CD4-positive, alpha-beta T cell treated with Interleukin-21 for 1 hour (primary cell): ENCODE measurements at regions not wholly inside any gene's neighbourhood (a gene's known extent, or its start where the extent isn't known, plus 50 kb on each side); places are given as distances from the start of the nearest gene placed in this dataset.

ENCODE experiments used
- DNase-seq: peaks from one replicate; pipeline ENCODE4 v3.0.0-alpha.2; 2020

DNA sequence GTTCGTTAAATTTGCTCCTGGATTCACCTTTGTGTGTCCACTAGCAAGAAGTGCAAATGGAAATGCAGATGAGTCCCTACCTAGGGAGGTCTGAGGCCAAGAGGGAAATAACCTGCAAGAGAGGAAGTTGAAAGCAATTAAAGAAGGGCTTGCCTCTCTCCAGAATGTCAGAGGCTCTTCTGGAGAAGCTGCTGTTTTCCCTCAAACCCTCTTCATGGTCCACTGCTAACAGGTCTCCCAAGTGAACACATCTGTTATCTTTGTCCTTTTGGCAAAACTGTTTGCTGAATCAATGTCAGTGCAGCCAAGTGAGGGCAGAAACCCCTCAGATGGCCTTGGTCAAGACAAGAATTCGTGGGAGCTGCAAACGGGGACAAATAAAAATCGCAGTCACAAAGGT, 177.3 kb upstream of the PLXNA2 start:
- no peak for DNase-seq

DNA sequence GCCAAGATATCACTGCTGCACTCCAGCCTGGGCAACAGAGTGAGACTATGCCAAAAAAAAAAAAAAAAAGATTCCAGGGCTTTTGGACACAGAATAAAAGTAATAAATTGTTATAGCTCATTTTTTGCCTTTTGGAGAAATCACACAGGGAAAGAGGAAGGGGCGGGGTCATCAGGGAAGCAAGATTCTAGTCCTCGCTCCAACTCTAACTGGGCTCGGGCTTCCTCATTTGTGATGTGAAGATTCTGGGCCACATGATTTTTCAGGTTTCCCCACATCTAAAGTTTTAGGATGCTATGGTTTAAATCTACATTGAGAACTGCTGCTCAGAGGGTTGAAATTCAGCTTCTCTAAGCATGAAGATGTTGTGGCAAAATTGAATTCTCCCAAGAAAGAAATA, 179.3 kb upstream of the PLXNA2 start:
- DNase-seq, result no peak

DNA sequence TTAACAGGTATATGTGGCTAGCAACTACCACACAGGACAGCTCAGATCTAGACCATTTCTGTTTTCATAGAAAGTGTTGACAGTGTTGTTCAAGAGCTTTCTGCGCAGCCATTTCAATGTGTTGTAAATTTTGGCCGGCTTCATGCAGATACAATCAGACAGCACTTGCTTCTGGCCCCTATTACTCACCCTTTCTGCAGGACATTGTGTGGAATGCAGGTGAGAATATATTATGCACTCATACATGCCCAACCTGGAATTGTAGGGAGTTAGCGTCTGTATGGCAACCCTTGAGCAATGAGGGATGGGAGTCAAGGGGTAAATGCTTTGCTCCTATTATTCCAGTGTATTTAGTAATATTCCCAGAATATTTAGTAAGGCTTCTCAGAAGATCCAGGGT, 180.9 kb upstream of the PLXNA2 start:
- no peak for DNase-seq

DNA sequence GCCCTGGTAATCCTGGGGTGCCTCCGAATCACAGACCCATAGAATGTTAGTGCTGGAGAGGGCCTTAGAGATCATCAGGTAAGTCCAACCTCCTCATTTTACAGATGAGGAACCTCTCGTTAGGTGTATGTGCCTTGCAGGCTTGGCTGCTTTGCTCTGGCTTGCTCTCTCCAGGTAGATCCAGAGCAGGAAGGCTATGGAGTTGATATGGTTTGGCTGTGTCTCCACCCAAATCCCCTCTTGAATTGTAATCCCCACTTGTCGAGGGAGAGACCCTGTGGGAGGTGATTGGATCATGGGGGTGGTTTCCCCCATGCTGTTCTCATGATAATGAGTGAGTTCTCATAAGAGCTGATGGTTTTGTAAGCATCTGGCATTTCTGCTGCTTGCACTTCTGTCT, 186.0 kb upstream of the PLXNA2 start:
- no peak for DNase-seq

DNA sequence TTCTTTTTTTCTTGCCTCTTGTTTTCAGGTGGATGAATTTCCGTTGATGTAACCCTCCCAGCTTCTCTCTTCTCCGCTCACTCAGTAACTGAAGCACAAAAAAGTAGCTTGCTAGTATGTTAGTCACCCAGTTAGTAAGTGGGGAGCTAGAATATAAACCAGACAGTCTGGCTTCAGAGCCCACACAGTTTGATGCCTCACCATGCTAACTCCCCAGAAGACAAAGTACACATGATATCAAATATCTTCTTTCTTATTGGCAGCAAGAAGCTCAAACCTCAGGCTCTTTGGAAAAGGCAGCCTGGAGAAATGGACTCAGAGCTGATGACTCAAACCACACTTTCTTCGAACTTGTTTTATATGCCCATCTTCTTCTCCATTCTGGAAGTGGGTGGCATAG, 187.5 kb upstream of the PLXNA2 start:
- no peak for DNase-seq

DNA sequence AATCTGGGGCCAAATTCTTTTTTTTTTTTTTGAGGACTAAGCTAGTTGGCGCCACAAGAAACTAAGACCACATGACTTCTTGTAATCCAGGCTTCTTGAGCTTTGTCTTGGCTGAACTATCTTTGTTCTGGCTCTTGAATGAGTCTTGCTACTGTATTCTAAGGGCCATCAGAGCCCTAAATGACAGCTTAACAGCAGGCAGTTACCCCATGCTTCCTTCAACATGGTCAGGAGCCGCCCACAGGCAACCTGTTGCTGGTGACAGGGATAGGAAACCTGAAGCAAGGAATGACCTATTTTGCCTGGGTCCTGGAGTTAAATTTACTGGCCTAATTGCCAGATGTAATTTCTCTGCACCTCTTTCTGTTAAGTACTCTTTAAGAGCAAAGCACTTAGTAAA, 188.2 kb upstream of the PLXNA2 start:
- DNase-seq, result no peak

DNA sequence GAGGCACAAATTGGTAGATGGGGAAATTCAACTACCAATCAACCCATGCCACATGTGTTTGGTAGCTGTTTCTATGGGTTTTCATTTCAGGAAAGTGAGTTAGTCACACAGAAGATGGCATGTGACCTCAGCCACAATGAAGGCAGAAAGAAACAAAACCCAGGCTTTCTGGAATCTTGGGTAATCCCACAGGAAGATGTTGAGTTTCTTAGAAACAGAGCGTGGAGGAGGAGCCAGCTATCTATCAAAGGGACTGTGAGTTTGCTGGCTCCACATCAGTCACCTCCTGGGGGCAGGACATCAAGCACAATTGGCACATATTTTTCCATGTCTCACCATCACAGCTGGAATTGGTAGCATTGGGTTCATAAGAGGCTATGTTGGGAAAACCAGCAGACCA, 188.9 kb upstream of the PLXNA2 start:
- DNase-seq, result no peak

DNA sequence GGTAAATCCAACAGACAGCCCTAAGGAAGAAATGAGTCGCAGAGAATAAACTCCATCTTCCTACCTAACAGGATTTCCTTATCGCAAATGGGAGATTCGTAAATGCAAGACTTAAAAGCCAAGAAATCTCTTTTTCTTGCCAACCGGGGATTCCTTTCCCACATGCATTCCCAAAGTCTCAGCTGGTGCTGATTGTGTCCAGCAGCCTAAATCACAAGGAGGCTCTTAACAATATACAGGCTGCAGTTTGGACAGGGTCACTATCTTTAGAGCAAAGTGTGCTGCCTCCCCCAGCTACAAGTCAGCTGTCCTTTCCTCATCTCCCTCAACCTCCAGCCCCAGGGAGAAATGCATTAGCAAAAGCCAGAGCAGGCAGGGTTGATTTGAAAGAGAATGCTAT, 189.8 kb upstream of the PLXNA2 start:
- DNase-seq, result no peak

DNA sequence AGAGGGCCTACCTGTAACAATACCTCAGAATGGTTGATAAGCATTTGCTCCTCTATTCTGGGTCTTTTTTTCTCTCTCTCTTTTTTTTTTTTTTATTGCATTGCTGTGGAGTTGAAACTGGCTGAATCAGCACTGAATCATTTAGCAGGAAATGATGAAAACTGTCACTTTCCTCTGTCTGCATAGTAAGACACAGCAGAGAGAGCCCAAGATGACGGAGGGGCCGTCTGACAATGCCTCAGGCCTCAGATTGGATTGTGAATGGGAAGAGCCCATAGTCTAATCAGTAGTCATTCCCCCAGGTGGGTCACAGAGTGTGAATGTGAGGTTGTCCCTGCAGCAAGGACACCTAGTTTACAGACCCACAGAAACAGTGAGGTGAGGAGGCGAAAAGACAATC, 193.2 kb upstream of the PLXNA2 start:
- no peak for DNase-seq

DNA sequence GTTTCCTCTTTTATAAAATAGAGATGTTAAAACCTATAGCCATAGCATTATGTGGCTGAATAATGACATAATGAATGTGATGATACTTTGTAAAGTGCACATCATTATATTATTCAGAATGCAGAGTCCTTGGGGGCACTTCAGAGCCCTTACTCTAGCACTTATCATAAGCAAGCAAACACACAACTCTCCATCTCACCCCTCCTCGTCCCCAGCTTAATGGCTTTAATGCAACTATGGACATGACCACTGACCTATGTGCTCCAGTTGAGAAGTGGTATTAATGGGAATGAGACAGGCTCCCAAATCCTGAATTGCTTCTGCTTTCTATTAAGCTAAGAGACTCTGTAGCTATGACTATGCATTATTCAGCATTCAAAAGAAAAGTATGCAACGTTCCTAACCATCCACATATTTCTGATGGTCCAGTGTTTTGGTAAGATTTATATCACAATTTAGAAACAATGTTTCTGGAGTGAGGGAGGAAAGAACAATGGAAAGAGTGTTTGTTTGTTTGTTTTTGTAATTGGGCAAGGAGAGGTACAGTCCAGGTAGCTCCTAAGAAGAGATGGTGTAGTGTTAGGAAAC, 194.0 kb upstream of the PLXNA2 start:
- DNase-seq, result no peak

DNA sequence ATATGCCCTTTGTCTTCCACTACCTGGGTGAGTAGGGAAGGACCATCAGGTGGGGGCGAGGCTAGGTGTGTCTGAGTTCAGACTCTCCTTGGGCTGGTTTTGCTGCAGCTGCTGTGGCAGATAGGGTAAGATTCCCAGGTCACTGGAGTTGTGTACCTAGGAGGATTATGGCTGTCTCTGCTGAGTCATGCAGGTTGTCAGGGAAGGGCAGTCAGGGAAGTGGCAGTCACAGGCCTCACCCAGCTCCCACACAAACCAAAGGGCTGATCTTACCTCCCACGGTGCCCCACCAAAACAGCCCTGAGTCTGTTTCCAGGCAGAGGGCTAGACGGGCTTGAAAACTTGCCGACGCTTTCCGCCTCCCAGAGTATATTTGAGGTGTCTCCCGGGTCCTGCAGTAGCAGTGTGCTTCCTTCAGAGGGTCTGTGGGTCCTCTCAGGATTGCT, 201.6 kb upstream of the PLXNA2 start:
- DNase-seq, result no peak

DNA sequence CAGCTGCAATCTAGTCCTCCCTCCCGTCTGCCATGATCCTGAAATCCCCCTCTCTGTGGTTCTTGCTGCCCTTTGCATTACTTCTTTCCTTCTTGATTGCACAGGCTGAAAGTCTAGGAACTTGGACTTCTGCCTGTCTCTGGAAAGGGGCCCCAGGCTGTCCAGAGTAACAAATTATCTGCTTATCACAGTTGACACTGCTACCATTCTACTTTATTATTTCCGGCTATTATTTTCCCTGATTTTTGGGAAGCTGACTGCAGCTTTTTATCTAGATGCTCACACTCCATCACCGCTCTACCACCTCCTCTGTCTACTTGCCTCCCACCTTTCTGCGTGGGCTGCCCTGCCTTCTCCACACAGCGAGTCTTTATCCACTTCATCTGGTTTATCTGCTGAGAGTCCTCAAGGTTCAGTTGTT, 202.1 kb upstream of the PLXNA2 start:
- no peak for DNase-seq

DNA sequence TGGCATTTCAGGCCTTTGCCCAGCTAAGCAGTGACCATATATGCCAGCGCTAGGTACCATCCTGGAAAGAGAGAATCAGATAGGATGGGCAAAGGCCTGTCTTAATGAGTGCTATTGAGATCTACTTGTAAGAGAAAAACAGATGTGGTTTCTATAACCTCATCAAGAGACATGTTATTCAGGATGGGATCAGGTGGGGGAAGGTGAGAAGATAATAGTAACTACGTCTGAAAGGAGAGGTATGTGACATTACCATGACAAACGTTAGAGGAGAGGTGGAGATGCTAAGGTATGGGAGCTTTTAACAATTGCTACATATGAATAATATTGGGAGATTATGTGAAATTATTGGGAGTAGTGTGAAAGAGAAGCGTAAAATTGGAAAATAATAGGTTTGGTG, 204.2 kb upstream of the PLXNA2 start:
- DNase-seq, result no peak

DNA sequence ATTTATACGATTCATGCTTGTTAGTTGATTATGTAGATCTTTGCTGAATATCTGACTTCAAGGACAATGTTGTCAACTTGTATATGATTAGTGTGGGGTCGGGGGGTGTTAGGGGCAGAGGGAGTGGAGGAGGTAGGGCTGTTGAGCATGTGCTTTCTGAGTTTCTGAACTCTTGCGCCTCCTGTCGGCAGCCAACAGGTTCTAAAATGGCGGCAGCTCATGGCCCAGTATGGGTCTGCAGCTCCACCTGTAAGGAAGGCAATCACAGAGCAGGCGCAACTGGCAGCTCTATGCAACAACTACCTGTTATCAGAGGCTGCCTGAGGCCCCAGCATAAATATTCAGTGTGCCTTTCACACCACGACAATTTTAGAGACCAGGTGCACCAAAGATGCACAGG, 205.8 kb upstream of the PLXNA2 start:
- DNase-seq, result no peak

DNA sequence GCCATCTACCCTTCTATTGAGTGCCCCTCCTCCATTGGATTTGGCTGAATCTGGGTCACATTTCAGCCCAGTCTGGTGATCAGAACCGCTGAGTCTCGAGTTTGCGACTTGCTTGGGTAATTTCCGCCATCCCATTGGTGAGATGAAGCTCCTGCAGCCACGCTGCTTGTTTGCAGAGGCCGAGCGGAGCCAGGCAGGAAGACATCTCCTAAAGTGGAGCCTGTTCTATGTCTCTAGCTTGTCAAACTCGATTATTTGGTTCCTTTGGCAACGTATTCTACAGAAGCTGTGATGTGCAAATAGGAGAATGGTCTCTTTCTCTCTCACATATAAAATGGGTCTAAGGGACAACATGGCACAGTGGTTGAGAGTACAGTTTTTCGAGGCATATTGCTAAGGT, 206.8 kb upstream of the PLXNA2 start:
- no peak for DNase-seq

DNA sequence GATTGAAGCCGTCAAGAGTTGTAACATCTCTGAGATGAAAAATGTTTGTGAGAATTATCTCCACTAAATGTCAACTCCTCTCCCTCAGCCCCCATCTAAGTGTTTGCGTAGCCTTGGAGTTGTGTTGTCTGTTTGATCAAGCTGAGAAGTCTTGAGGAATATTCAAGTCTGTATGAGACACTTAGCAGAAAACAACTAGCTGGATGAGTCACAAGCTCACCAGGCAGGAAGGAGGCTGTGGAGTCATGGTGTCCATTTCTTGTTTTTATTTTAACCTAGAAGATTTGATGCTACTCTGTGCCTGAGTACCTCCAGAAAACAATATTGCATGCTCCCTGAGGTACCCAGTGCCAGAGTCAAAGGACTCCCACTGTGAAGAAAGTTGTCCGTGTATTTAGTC, 211.6 kb upstream of the PLXNA2 start:
- DNase-seq, result no peak

DNA sequence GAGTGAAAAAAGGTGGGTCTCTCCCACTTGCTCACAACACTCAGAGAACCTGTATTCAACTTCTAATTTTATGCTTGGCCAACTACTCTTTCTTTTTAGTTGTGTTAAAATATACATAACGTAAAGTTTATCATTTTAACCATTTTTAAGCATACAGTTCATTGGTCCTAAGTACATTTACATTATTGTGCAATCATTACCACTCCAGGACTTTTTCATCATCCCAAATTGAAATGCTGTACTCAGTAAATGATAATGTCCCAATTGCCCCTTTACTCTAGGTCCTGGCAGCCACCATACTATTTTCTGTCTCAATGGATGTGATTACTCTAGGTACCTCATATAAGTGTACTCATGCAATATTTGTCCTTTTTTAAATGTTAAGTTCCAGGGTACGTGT, 212.3 kb upstream of the PLXNA2 start:
- no peak for DNase-seq

DNA sequence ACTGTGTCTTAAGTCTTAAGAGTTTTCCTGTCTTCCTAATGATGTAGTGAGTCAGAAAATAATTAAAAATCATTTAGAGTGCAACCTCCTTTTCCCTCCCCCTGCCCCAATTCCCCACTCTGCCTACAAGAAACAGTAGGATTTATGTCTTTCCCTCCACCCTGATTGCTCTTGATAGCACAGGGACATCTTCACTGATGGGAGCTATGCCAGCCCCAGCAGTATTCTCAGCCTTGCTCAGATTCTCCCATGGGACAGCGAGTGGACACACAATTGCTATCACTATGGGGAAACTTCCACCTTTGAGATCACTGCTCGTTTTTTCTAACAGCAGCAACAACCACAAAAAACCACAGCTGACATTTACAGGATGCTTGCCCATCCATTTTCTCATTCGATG, 216.6 kb upstream of the PLXNA2 start:
- DNase-seq, result no peak

DNA sequence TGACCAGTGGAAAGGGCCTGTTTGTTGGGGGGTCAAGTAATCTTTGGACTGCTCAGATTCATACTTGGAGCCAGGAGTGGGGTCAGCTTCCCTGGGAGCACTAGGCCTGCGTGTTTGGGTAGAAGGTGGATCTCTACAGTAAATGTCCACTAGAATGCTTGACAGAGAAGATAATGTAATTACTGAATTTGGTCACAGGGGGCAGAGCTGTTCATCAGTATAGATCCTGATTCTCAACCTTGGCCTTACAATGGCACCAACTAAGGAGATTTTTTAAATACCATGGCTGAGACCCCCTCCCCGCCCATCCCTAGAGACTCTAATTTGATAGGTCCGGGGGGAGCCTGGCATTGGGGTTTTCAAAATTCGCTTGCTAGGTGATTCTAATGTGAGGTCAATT, 217.5 kb upstream of the PLXNA2 start:
- no peak for DNase-seq

DNA sequence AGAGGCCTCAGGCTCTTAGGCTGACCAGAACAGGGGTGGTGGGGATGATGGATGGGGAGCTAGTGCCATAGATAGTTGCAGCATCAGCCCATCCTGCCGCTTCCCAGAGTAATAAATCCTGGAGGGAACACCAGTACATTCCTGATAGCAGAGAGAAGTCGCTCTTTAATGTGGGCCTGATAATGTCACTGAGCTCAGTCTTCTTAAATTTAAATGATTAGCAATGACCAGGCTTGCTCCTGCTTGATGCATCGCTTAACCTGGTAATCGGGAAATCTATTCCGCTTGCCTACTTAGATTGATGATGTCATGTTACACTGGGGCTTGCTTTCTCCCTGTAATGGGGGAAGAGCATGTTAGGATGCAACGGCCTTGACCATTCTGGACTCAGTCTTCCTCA, 218.6 kb upstream of the PLXNA2 start:
- no peak for DNase-seq

DNA sequence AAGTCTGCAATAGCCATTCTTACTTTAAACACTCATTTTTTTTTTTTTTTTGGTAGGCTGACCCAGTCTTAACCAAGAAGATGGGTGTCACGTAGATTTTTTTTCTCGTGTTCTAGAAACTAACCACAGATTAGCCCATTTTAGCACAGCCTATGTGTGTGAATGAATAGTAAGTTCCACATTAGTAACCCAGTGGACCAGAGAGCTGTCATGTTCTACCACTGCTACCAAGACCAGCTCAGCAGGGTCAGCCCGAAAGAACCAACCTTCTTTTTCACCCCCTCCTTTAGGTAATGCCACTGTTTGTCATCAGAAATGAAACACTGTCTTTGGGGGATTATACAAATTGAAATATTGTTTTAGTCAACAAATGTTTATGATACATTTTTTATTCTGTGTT, 221.1 kb upstream of the PLXNA2 start:
- DNase-seq, result no peak

DNA sequence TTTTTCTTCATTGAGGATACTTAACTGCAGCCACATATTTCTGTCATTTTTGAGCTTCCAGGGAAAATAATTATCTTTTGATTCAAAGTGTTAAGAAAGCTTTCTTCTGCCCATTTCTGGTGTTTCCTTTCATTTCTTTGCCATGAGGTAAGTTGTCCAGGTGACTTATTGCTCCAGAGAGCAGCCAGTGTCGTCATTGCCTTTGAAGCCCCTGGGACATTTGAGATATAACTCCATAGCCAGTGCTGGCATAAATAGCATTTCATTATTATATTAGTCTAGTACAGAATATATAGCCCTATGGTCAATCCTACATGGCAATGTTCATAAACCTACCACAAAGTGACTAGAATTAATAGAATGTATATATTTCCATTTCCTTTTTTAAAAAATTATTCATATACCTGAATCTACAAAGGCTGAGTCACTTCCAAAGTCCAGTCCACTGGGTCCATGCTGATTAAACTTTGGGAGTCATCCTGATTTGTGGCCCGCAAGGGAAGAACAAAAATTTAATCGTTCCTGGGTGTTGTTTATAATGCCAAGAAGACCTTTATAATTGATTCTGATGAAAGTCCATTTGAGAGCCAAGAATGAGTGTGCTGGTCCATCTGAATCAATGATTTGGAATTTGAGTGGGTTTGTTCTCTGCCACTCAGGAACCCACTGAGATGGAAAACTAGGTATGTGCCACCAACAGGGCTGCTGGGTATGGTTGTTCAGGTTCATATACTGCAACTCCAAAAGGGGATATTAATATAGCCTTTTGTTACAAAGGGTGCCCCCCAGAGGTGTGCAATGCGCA, 221.8 kb upstream of the PLXNA2 start:
- DNase-seq, result no peak

DNA sequence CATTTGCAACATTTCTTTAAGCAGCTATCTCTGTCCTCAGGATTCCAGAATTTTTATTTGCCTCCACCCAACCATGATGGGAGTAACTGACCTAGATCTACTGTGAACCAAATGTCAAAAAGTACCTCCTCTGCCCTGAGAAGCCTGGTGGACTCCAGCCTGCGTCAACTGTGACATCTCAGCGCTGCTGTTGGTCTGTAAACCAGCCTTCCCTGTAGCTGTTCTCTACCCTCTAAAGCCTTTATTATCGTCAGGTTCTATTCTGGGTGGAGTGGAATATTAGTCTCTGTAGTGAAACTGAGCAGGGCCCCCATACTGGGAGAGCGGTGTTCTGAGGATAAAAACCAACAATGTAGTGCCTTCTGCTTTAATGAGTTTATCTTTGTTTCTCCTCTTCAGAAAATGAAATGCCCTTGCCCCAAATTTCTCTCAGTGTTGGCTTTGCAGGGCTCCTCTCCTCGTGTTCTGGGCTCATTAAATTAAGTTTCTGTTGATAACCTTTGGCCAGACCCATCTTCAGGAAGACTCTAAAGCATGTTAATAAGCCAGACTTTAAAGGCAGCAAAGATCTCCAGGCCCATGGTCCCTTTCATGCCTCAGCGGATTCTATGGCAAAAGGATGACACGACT, 223.1 kb upstream of the PLXNA2 start:
- DNase-seq, result no peak

DNA sequence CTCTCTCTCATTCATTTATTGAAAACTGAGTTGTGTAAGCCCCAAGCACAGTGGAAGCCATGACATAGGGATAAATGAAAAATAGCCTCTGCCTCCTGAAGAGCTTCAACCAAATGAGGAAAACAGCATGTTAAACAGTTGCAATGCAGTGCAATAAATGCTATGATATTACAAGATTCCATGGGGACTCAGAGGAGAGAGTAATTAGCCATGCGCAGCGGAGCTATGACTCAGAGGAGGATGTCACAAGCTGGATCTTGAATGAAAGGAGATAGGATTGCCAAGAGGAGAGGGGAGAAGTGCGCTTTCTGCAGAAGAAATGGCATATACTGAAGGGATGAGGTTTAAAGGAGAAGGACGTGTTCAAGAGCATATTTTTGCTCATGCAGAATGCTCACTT, 231.3 kb upstream of the PLXNA2 start:
- DNase-seq, result no peak
